Thyroid gland (tissue), 4 donors: ENCODE measurements at regions not wholly inside any gene's neighbourhood (a gene's known extent, or its start where the extent isn't known, plus 50 kb on each side); places are given as distances from the start of the nearest gene placed in this dataset.

Source experiments
- DNase-seq, 2 donors: peaks; one replicate each; pipeline ENCODE4 v3.0.0-alpha.2; 2019
- H3K27ac ChIP-seq, 3 donors: fragments of 200-600 bp; sonication (generic); 1 replicate in 2 of 3; 2 replicates in 1 of 3; pipeline ENCODE4 v1.5.1; 2016 to 2019; ENCODE audit warnings: mild to moderate bottlenecking in 1 of 3, moderate library complexity in 1 of 3
- H3K27me3 ChIP-seq: fragments of 200-600 bp; sonication (generic); one replicate; pipeline ENCODE4 v1.5.1; 2019
- H3K36me3 ChIP-seq, 2 donors: fragments of 200-600 bp; sonication (generic); one replicate each; pipeline ENCODE4 v1.5.1; 2016 to 2019
- H3K4me1 ChIP-seq, 2 donors: fragments of 200-600 bp; sonication (generic); one replicate each; pipeline ENCODE4 v1.5.1; 2017 to 2019
- H3K4me3 ChIP-seq, 3 donors: fragments of 200-600 bp; sonication (generic); replicated peaks in 1 of 3; 1 replicate in 2 of 3; 2 replicates in 1 of 3; pipeline ENCODE4 v1.5.1; 2016; ENCODE audit warnings: mild to moderate bottlenecking in 1 of 3
- H3K9me3 ChIP-seq: fragments of 200-600 bp; sonication (generic); one replicate; pipeline ENCODE4 v1.5.1; 2017
- CTCF ChIP-seq, 6 experiments: fragments of 200-600 bp in 3 of 6; fragments of 450-650 bp in 3 of 6; sonication (generic) in 3 of 6; IDR thresholded peaks; one replicate each; pipeline ENCODE4 v1.5.1; 2016 to 2019; ENCODE audit warnings: antibody characterized with exemption in 6 of 6, mild to moderate bottlenecking in 2 of 6, inconsistent platforms in 1 of 6, moderate library complexity in 1 of 6
- POLR2A ChIP-seq, 2 donors: fragments of 450-650 bp; IDR thresholded peaks; one replicate each; pipeline ENCODE4 v1.6.1; 2017; ENCODE audit warnings: antibody characterized with exemption in 2 of 2, mild to moderate bottlenecking in 2 of 2, moderate library complexity in 1 of 2
- WGBS, 2 donors: methylation state at CpG; one replicate each; pipeline ENCODE4 v1.1.5; 2017; 5-methylcytosine and 5-hydroxymethylcytosine counted together
- intact Hi-C: fragments of 100-400 bp; cut with DNase I; formaldehyde crosslinking; loops from one replicate; pipeline ENCODE4 v1.15.1; 2023

- H3K9me3 ChIP-seq, result no peaks in the 10 kb centered on the region
- no peak overlapping the region for H3K27ac ChIP-seq
- DNase-seq, result no peak
- no peak overlapping the region for H3K4me3 ChIP-seq
- H3K27me3 ChIP-seq, result no peaks in the 10 kb centered on the region
- peaks cover 18 to 26% of the 10 kb centered on the region in 2 donors for H3K4me1 ChIP-seq
- H3K36me3 ChIP-seq, result no peaks in the 10 kb centered on the region
- 85 to 95% methylated on average over 19 of the region's 19 CpGs for WGBS, 2 donors
- no peak for TF ChIP-seq CTCF (IDR thresholded peaks at IDR 0.05)
- TF ChIP-seq POLR2A (IDR thresholded peaks at IDR 0.05), result no peak
- intact Hi-C loops, result no loop called here
Observed at GRCh38 chr17:77459018-77459755, 318.4 kb downstream of the SEC14L1 start.

GRCh38 chr17:77460514-77461046 is 319.8 kb downstream of the SEC14L1 start:
- Histone ChIP-seq H3K36me3 (no peaks in the 10 kb centered on the region), H3K27ac (no peak overlapping the region), H3K9me3 (no peaks in the 10 kb centered on the region), H3K4me1 (peaks cover 18 to 27% of the 10 kb centered on the region in 2 donors), H3K4me3 (no peak overlapping the region), H3K27me3 (no peaks in the 10 kb centered on the region)
- no peak for DNase-seq
- TF ChIP-seq POLR2A (IDR thresholded peaks at IDR 0.05) (no peak), CTCF (IDR thresholded peaks at IDR 0.05) (no peak)
- intact Hi-C loops, result no loop called here
- WGBS, 2 donors, result 33 to 73% methylated on average over 1 to 9 of the region's 9 CpGs

- Histone ChIP-seq H3K9me3 (no peaks in the 10 kb centered on the region), H3K27ac (peak overlapping the region in 2 of 3 donors; percentile 27 to 35), H3K27me3 (no peaks in the 10 kb centered on the region), H3K4me1 (peaks cover 18 to 36% of the 10 kb centered on the region in 2 donors), H3K4me3 (no peak overlapping the region), H3K36me3 (no peaks in the 10 kb centered on the region)
- intact Hi-C loops, result no loop called here
- 70 to 78% methylated on average over 16 of the region's 16 CpGs for WGBS, 2 donors
- no peak for DNase-seq
- no peak for TF ChIP-seq CTCF (IDR thresholded peaks at IDR 0.05)
- TF ChIP-seq POLR2A (IDR thresholded peaks at IDR 0.05), result no peak
Observed at GRCh38 chr17:77461277-77462057, 320.7 kb downstream of the SEC14L1 start.

- intact Hi-C loops, result no loop called here
- Histone ChIP-seq H3K9me3 (no peaks in the 10 kb centered on the region), H3K36me3 (no peaks in the 10 kb centered on the region), H3K4me1 (peaks cover 18 to 43% of the 10 kb centered on the region in 2 donors), H3K27ac (peak overlapping the region in 2 of 3 donors; percentile 27 to 35), H3K27me3 (no peaks in the 10 kb centered on the region), H3K4me3 (no peak overlapping the region)
- WGBS, 2 donors, result 38 to 39% methylated on average over 11 of the region's 11 CpGs
- peak in 1 of 2 donors; percentile 33 for DNase-seq
- no peak for TF ChIP-seq CTCF (IDR thresholded peaks at IDR 0.05)
- no peak for TF ChIP-seq POLR2A (IDR thresholded peaks at IDR 0.05)
Observed at GRCh38 chr17:77462090-77462489, 321.3 kb downstream of the SEC14L1 start.
